HG02981 (cell line): ENCODE measurements at regions not wholly inside any gene's neighbourhood (a gene's known extent, or its start where the extent isn't known, plus 50 kb on each side); places are given as distances from the start of the nearest gene placed in this dataset.

Experiments used
- ATAC-seq: cut with Tn5 transposase; IDR thresholded peaks from one replicate; pipeline ENCODE4 v1.9.1; 2021; ENCODE audit warnings: mild to moderate bottlenecking, moderate library complexity; ENCODE audit not compliant: unreplicated experiment

DNA sequence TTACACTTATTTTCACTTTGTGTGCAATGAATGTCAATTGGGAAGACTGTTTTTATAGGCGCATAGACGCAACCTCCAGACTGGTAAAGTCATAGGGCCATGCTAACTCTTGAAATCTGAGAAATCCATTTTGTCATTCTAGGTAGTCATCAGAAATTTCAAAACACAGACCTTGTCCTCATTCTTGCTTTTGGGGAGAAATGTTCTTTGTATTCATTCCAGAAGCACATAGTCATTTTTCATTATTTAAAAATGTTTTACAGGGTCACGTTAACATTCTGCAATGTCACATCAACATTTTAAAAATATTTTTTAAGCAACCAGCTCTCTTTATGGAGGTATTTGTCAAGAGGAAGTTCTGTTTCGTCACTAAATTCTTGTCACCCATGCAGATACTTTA, 898.4 kb downstream of the PDCD6IP start:
- no peak for ATAC-seq

DNA sequence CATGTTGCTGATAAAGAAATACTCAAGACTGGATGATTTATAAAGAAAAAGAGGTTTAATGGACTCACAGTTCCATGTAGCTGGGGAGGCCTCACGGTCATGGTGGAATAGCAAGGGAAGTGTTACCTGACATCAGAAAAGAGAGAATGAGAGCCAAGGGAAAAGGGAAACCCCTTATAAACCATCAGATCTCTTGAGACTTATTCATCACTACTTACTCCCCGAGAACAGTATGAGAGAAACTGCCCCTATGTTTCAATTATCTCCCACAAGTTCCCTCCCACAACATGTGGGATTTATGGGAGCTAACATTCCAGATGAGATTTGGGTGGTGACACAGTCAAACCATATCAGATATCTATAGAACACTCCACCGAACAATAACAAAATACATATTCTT, 904.6 kb downstream of the PDCD6IP start:
- ATAC-seq: no peak

- no peak for ATAC-seq
These were observed 914.3 kb upstream of the ARPP21 start for GRCh38 chr3:34724916-34725499.

DNA sequence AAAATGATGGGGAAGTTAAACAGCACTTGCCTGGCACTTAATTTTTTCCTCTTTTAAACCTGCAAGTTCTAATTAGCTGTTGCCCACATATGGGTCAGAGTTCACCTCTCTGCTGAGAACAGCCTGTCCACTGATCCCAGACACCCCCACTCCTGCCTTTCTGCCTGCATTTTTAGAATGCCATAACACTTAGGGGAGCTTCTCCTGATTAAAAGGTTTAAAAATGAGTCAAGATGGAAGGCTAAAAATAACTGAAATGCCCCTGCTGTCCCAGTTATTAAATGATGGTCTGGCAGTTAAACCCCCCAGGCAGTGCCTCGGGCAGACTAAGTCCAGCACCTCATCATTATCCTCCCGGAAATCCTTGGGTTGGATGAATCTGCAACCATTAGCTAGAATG, 913.6 kb upstream of the ARPP21 start:
- no peak for ATAC-seq

- no peak for ATAC-seq
These were observed 911.6 kb upstream of the ARPP21 start for GRCh38 chr3:34727700-34728099.

DNA sequence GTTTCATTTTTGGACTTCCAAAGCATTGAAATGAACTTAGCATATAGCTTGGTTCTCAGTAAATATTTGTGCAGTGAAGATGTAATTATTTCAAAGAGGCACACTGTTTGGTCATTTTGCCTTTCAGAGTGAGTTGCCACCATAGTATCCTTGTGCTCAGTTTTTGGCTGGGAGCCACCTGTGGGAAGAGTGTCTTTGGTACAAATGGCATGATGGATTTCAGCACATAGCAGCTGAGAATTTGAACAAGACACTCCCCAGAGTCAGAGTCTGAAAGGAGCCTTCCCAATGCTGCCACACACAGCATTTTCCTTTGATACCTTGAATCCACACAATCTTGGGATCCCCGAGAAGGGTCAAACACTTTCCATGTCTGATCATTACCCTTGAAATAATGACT, 897.2 kb upstream of the ARPP21 start:
- ATAC-seq: no peak

GRCh38 chr3:34758630-34759261, 880.6 kb upstream of the ARPP21 start:
- ATAC-seq: no peak

DNA sequence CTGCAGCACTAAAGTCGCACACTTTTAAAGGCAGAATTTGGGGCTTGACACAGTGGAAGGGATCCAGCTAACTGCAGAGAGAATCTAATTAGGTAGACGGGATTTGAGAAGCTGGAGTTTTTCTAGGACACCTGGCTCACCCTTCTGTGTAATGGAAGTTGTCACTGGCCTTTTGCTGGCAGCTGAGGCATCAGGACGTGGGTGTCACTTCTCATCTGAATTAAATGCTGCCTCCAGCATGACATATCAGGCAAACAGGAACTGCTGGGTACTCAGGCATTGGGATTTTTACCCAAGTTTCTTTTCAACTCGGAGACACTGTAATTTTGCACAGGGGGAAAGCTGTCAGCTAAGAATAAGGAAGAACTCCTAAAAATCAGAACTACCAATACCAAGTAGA, 861.9 kb upstream of the ARPP21 start:
- ATAC-seq: no peak

- no peak for ATAC-seq
These were observed 860.2 kb upstream of the ARPP21 start for GRCh38 chr3:34779092-34779491.

DNA sequence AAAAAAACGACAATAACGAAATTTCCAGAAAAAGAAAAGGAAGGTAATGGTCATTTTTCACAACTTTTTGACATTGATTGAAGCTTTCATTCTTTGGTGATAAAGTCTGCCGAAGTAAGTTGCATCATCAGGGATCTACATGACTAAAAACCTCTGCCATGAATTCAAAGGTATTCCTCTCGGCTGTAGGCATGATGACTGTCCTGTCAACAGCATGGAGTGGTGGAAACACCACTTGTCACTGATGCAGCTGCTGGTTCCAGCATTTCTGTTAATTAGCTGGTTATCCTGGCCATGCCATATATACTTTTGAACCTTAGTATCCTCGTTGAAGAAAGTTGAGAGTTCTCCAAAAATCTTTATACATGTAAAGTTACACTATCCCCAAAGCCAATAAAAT, 859.0 kb upstream of the ARPP21 start:
- no peak for ATAC-seq

DNA sequence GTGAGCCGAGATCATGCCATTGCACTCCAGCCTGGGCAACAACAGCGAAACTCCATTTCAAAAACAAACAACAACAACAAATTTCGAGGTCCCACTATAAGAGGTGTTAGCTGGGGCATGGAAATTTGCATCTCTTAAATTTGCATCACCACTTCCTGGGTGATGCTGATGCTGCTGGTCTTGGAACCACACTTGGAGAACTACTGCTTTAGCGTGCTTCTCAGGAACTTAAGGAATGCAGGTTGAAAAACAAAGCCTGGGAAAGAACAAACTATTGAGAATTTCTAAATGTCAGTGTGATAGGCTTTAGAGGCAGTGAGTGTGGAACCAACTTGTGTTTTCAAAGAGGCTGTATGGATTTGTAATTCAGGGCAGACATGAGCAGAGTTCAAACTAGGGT, 858.4 kb upstream of the ARPP21 start:
- no peak for ATAC-seq

DNA sequence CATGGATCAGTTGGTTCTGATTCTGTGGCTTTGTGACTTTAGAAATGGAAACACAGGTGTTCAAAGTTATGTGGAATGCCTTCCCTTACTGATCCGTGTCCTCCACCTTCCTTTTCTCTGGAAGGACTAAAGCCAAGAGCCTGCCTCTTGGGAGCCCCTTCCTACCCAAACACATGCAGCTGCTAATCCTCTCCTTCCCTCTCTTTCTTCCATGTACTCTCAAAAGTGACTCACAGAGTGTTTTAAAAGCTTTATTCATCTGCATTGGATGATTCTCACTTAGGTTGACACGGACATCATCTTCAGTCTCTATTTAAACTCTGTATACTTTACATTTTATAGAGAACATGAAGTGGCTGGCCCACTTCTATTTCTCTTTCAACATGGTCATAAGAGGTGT, 856.5 kb upstream of the ARPP21 start:
- ATAC-seq: no peak

DNA sequence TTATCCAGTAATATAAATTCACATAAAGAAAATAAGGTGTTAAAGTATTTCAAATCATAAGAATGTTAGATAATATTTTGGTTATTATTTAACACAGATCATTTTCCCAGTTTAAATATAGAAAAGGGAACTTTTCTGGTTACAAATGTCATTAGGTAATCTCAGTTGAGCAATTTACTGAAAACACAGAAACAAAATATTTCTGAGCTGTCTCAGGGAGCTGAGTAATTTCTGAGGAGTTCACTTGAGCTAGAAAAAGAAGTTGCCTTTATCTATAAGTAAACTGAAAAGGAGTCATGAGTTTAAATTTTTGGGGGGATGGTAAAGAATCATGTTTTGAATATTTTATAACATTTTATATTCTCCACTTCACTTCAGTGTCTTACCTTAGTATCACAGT, 855.4 kb upstream of the ARPP21 start:
- ATAC-seq: no peak

- no peak for ATAC-seq
These were observed 846.3 kb upstream of the ARPP21 start for GRCh38 chr3:34793057-34793456.

- no peak for ATAC-seq
These were observed 831.7 kb upstream of the ARPP21 start for GRCh38 chr3:34807611-34808010.

- ATAC-seq: no peak
These were observed 831.0 kb upstream of the ARPP21 start for GRCh38 chr3:34808287-34808686.

DNA sequence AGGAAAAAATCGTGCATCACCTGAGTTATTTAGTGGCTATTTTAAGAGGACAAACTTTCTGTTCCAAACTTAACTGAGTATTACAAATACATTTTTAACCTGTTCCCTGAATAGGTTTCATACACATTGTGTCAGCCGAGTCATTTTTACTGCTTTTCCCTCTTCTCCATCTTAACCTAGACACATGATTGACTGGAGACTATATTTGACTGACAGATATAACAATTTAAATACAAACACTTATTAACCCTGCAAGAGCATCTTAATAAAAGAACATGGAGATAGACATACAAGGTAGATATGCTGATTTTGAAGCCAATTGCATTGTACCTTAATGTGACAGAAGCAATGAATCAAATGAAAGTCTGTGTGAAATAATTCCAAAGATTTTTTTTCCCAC, 810.5 kb upstream of the ARPP21 start:
- no peak for ATAC-seq

DNA sequence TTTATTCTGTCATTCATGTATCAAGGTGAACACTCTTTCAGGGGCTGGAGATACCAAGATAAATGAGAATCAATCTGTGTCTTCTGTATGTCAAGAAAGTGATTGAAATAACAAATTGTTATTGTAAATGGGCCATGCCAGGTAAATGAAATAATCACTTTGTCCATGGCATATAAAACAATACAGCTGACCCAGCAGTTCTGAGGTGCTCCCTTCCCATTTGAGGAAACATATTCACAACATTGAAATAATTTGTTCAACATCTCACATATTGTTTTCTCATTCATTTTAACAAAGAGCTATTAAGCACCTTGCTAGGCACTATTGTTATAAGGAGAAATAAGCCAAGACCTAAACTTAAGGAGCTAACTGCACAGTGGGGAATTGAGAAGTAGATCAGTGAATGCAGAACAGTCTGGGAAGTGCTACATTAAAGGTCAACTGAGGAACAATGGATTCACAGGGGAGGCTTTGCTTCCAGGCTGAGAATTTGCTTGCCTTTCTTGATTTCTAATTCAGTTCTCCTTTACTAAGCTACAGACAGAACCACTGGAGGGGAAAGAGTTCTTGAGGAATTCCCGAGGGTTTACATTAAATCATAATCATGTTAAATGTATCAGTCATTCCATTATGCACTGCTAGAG, 806.3 kb upstream of the ARPP21 start:
- ATAC-seq: no peak

DNA sequence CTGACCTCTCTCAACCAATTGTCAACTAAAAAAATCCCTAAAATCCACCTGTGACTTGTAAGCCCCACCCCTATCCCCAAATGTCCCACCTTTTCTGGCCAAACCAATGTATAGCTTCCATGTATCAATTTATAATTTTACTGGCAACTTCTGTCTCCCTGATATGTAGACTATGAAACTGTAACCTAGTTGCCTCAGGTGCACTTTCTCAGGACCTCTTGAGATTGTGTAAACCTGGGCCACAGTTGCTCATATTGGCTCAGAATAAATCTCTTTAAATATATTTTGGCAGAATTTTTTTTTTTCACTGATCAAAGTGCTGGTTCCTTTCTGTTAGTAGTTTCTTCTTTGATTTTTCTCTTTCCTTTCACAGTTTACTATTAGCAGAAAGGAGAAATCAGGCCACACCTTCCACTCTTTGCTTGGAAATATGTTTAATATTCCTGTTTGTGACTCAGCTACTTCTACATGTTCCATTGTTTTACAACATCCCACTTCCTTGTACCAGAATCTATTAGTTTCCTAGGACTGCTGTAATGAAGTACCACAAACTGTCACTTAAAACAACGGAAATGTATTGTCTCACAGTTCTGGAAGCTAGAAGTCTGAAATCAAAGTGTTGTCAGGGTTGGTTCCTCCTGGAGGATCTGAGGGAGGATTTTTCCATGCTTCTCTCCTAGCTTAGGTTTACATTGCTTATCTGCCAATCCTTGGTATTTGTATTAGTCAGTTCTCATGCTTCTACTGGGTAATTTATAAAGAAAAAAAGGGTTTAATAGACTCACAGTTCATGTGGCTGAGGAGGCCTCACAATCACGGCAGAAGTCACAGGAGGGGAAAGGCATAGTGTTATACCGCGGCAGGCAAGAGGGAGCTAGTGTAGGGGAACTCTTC, 801.2 kb upstream of the ARPP21 start:
- ATAC-seq: no peak

- no peak for ATAC-seq
These were observed 796.4 kb upstream of the ARPP21 start for GRCh38 chr3:34842706-34843480.

DNA sequence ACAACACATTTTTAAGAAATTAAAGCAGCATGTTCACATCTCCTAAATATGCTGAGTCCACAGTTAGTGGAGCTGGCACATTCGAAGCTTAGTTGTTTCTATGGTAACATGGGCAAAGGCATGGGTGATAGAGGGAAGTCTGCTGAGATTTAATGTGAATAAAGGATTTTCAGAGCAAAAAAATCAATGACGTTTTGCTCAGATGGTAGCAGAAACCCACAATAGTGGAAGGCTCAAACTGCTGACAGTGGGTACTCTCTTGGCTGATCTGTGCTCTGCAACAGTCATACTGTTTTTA, 795.1 kb upstream of the ARPP21 start:
- ATAC-seq: no peak
